ENCODE measurements at regions not wholly inside any gene's neighbourhood (a gene's known extent, or its start where the extent isn't known, plus 50 kb on each side); places are given as distances from the start of the nearest gene placed in this dataset.

- H3K4me3 Mint-ChIP-seq: no peak overlapping the region
- peaks cover 2% of the 10 kb centered on the region for H3K9me3 Mint-ChIP-seq
- ChIA-PET CTCF (no interaction called here), POLR2A (no interaction called here)
- no peaks in the 10 kb centered on the region for H3K36me3 Mint-ChIP-seq (ENCODE audit: low read depth)
- H3K27ac Mint-ChIP-seq: no peak overlapping the region
- no peaks in the 10 kb centered on the region for H3K4me1 Mint-ChIP-seq
- no peak for DNase-seq
- no peaks in the 10 kb centered on the region for H3K27me3 Mint-ChIP-seq
Observed at GRCh38 chr4:96736352-96736889, 896.5 kb downstream of the PDHA2 start.

DNA sequence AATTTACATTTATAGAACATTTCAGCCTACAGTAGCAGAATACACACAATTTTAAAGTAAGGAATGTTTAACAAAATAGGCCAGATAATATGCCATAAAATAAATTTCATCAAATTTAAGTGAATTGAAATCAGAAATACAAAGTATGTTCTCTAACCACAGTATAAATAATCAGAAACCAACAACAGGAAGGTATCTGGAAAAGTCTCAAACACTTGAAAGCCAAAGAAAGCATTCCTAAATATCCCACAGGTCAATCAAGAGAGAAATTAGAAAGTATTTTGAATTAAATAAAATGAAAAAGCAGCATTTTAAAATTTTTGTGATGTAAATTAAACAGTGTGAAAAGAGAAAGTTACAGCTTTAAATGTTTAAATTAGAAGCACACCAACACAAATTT lies 899.2 kb downstream of the PDHA2 start:
- H3K27me3 Mint-ChIP-seq: no peaks in the 10 kb centered on the region
- no peak overlapping the region for H3K27ac Mint-ChIP-seq
- H3K36me3 Mint-ChIP-seq (ENCODE audit: low read depth): no peaks in the 10 kb centered on the region
- H3K4me1 Mint-ChIP-seq: no peaks in the 10 kb centered on the region
- CTCF ChIA-PET: no interaction called here
- DNase-seq: no peak
- H3K4me3 Mint-ChIP-seq: no peak overlapping the region
- POLR2A ChIA-PET: no interaction called here
- no peaks in the 10 kb centered on the region for H3K9me3 Mint-ChIP-seq

GRCh38 chr4:96742332-96743014 lies 902.6 kb downstream of the PDHA2 start:
- H3K27me3 Mint-ChIP-seq: no peaks in the 10 kb centered on the region
- no peaks in the 10 kb centered on the region for H3K36me3 Mint-ChIP-seq (ENCODE audit: low read depth)
- no peak overlapping the region for H3K27ac Mint-ChIP-seq
- ChIA-PET POLR2A (no interaction called here), CTCF (no interaction called here)
- DNase-seq: no peak
- H3K9me3 Mint-ChIP-seq: no peaks in the 10 kb centered on the region
- no peak overlapping the region for H3K4me3 Mint-ChIP-seq
- H3K4me1 Mint-ChIP-seq: no peaks in the 10 kb centered on the region

DNA sequence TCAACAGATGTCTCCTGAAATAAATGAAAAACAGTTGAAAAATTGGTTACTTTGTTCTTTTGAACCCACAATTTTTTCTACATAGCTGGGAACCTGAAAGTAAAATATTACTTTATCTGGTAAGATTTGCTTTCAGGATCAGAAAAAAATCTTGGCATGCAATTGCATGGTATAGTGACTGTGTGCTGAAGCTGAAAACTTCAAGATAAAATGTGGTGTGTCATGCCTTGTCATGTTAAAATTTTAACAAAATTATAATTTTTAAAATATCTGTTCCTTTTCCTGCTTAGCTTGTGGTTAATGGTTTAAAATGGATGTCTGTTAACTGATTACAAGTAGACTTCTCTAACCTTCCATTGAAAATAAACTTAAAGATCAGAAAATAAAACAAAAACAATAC lies 904.8 kb downstream of the PDHA2 start:
- ChIA-PET POLR2A (no interaction called here), CTCF (no interaction called here)
- Mint-ChIP-seq H3K9me3 (peaks cover 6% of the 10 kb centered on the region), H3K4me3 (no peak overlapping the region), H3K27me3 (no peaks in the 10 kb centered on the region), H3K27ac (no peak overlapping the region), H3K36me3 (ENCODE audit: low read depth) (no peaks in the 10 kb centered on the region), H3K4me1 (no peaks in the 10 kb centered on the region)
- DNase-seq: no peak

GRCh38 chr4:96753216-96753615 lies 913.3 kb downstream of the PDHA2 start:
- H3K27me3 Mint-ChIP-seq: no peaks in the 10 kb centered on the region
- ChIA-PET POLR2A (no interaction called here), CTCF (no interaction called here)
- H3K9me3 Mint-ChIP-seq: peaks cover 6% of the 10 kb centered on the region
- H3K4me1 Mint-ChIP-seq: no peaks in the 10 kb centered on the region
- no peak overlapping the region for H3K4me3 Mint-ChIP-seq
- DNase-seq: no peak
- no peak overlapping the region for H3K27ac Mint-ChIP-seq
- no peaks in the 10 kb centered on the region for H3K36me3 Mint-ChIP-seq (ENCODE audit: low read depth)

- CTCF ChIA-PET: no interaction called here
- no peak overlapping the region for H3K27ac Mint-ChIP-seq
- no peak for DNase-seq
- no peaks in the 10 kb centered on the region for H3K9me3 Mint-ChIP-seq
- POLR2A ChIA-PET: no interaction called here
- H3K4me3 Mint-ChIP-seq: no peak overlapping the region
- no peaks in the 10 kb centered on the region for H3K4me1 Mint-ChIP-seq
- H3K27me3 Mint-ChIP-seq: no peaks in the 10 kb centered on the region
- no peaks in the 10 kb centered on the region for H3K36me3 Mint-ChIP-seq (ENCODE audit: low read depth)
Observed at GRCh38 chr4:96755569-96756484, 915.9 kb downstream of the PDHA2 start.

DNA sequence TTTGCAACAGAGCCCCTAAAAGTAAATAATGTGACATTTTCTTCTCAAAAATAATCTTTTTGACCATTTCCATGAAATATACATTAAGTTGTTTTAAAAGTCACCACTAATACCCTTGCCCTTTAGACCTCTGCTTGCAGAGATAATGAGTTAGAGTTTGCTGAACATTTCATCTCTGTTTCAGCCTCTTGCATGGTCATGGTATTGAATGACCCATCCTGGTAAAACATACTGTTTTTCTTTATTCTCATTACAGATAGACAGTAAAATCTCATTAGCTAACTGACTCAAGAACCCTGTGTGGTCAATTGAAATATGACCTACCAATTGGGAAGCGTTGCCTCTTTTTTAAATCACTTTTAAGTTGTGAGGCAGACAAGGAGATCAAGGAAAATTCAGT lies 916.7 kb downstream of the PDHA2 start:
- ChIA-PET CTCF (no interaction called here), POLR2A (no interaction called here)
- Mint-ChIP-seq H3K27ac (no peak overlapping the region), H3K4me3 (no peak overlapping the region), H3K36me3 (ENCODE audit: low read depth) (no peaks in the 10 kb centered on the region), H3K9me3 (no peaks in the 10 kb centered on the region), H3K27me3 (no peaks in the 10 kb centered on the region), H3K4me1 (no peaks in the 10 kb centered on the region)
- no peak for DNase-seq

GRCh38 chr4:96763546-96763945 lies 923.7 kb downstream of the PDHA2 start:
- H3K27me3 Mint-ChIP-seq: no peaks in the 10 kb centered on the region
- H3K4me1 Mint-ChIP-seq: no peaks in the 10 kb centered on the region
- no peak overlapping the region for H3K27ac Mint-ChIP-seq
- no peaks in the 10 kb centered on the region for H3K36me3 Mint-ChIP-seq (ENCODE audit: low read depth)
- CTCF ChIA-PET: no interaction called here
- H3K4me3 Mint-ChIP-seq: no peak overlapping the region
- H3K9me3 Mint-ChIP-seq: peaks cover 5% of the 10 kb centered on the region
- DNase-seq: no peak
- POLR2A ChIA-PET: no interaction called here

DNA sequence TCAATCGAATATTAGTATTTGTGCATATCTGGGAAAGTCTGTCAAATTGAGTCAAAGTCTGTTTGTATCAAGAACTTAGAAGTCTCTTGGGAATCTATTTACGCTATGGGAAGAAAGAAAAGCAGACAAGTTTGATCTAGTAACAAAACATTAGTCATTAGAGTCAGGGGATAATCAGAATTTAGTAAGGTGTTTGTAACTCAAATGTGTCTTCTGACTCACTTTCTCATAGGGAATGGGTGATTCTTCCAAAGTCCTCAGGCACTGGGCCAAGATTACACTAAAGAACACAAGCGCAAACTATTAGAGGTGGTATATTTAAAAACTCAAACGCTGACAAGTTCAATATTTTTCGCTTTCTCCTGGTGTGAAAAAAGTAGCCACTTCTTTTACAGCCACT lies 926.5 kb downstream of the PDHA2 start:
- H3K27ac Mint-ChIP-seq: no peak overlapping the region
- no peaks in the 10 kb centered on the region for H3K36me3 Mint-ChIP-seq (ENCODE audit: low read depth)
- no peak for DNase-seq
- no peak overlapping the region for H3K4me3 Mint-ChIP-seq
- CTCF ChIA-PET: no interaction called here
- no peaks in the 10 kb centered on the region for H3K27me3 Mint-ChIP-seq
- H3K9me3 Mint-ChIP-seq: peaks cover 5% of the 10 kb centered on the region
- POLR2A ChIA-PET: no interaction called here
- no peaks in the 10 kb centered on the region for H3K4me1 Mint-ChIP-seq

DNA sequence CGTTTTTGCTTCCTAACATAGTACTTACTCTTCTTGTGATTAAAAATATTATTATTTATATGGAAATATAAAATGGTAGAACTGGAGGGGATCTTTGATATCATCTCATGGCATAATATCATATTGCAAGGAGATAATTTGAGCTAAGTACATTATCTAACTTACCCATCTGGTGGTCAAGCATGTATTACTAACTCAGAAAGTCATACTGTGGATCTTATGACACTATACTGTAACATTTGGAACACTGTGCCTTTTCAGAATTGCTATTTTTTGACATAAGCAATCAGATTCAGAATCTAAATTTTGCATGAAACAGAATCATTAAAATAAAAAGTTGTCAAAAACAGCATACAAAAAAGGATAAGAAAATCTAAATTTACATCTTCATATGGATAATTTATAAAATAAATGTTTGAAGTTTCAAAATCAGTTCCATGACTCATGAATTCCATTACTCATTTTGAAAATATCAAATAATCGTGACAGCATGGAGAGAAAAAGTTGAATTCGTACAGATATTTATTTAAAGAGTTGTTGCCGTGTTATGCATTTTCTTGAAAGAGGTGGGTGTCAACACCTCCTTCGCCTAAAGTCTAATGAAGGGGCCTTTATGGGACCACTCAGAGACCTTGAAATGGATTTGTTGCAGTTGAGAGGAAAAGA lies 928.1 kb downstream of the PDHA2 start:
- Mint-ChIP-seq H3K4me1 (no peaks in the 10 kb centered on the region), H3K27me3 (no peaks in the 10 kb centered on the region), H3K4me3 (no peak overlapping the region), H3K36me3 (ENCODE audit: low read depth) (no peaks in the 10 kb centered on the region), H3K9me3 (peaks cover 5% of the 10 kb centered on the region), H3K27ac (no peak overlapping the region)
- POLR2A ChIA-PET: no interaction called here
- DNase-seq: no peak
- CTCF ChIA-PET: no interaction called here

GRCh38 chr4:96775501-96775900 lies 935.6 kb downstream of the PDHA2 start:
- Mint-ChIP-seq H3K4me1 (no peaks in the 10 kb centered on the region), H3K36me3 (ENCODE audit: low read depth) (no peaks in the 10 kb centered on the region), H3K27me3 (no peaks in the 10 kb centered on the region), H3K27ac (no peak overlapping the region), H3K4me3 (no peak overlapping the region), H3K9me3 (no peaks in the 10 kb centered on the region)
- ChIA-PET CTCF (no interaction called here), POLR2A (no interaction called here)
- no peak for DNase-seq

GRCh38 chr4:96776920-96777527 lies 937.1 kb downstream of the PDHA2 start:
- POLR2A ChIA-PET: no interaction called here
- H3K36me3 Mint-ChIP-seq (ENCODE audit: low read depth): no peaks in the 10 kb centered on the region
- H3K27me3 Mint-ChIP-seq: no peaks in the 10 kb centered on the region
- H3K4me1 Mint-ChIP-seq: no peaks in the 10 kb centered on the region
- no peak for DNase-seq
- H3K4me3 Mint-ChIP-seq: no peak overlapping the region
- H3K27ac Mint-ChIP-seq: no peak overlapping the region
- no peaks in the 10 kb centered on the region for H3K9me3 Mint-ChIP-seq
- CTCF ChIA-PET: no interaction called here

GRCh38 chr4:96784336-96784735 lies 944.4 kb downstream of the PDHA2 start:
- no peaks in the 10 kb centered on the region for H3K9me3 Mint-ChIP-seq
- H3K4me3 Mint-ChIP-seq: no peak overlapping the region
- no peaks in the 10 kb centered on the region for H3K4me1 Mint-ChIP-seq
- H3K27me3 Mint-ChIP-seq: no peaks in the 10 kb centered on the region
- DNase-seq: no peak
- CTCF ChIA-PET: no interaction called here
- no peak overlapping the region for H3K27ac Mint-ChIP-seq
- no peaks in the 10 kb centered on the region for H3K36me3 Mint-ChIP-seq (ENCODE audit: low read depth)
- POLR2A ChIA-PET: no interaction called here

Data from activated CD4-positive, alpha-beta memory T cell treated with anti-CD3 and anti-CD28 coated beads, Interleukin-2, amount 10 ng/mL, durations not matched to agents 7 days and 5 days (primary cell).